Vagina (tissue), 2 donors: ENCODE measurements at regions not wholly inside any gene's neighbourhood (a gene's known extent, or its start where the extent isn't known, plus 50 kb on each side); places are given as distances from the start of the nearest gene placed in this dataset.

Experiments used
- CTCF ChIP-seq, 3 experiments: fragments of 450-650 bp in 2 of 3; fragments of 200-600 bp in 1 of 3; sonication (generic) in 1 of 3; IDR thresholded peaks; one replicate each; pipeline ENCODE4 v1.5.1; 2017 to 2019; ENCODE audit warnings: antibody characterized with exemption in 3 of 3, mild to moderate bottlenecking in 2 of 3, moderate library complexity in 2 of 3
- POLR2A ChIP-seq, 2 donors: fragments of 450-650 bp; IDR thresholded peaks; one replicate each; pipeline ENCODE4 v1.6.1; 2017; ENCODE audit warnings: antibody characterized with exemption in 2 of 2, mild to moderate bottlenecking in 2 of 2, moderate library complexity in 2 of 2
- POLR2AphosphoS5 ChIP-seq, 2 donors: sonication (generic); formaldehyde crosslinking; IDR thresholded peaks; one replicate each; pipeline ENCODE4 v1.9.0; 2017; ENCODE audit warnings: antibody characterized with exemption in 2 of 2, mild to moderate bottlenecking in 2 of 2, low read depth in 1 of 2; ENCODE audit not compliant: insufficient read depth in 1 of 2

DNA sequence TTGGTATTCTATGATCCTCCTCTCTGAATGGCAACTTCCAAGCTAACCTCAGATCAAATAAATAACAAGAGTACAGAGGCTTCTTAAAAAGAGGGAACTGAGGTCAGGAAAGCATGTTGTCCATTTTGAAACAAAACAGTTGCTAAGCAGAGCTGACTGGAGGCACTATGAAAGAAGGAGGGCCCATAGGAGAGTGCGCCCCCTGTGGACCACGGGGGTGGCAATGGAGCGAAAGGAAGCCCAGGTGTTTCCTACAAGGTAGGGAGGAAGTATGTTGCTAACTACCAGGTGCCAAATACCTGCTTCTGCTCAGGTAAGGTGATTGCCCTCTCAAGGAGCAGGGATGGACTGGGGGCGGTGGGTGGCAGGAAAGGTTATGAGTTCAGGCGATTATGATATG is 101.8 kb upstream of the MAST4 start:
- TF ChIP-seq CTCF (IDR thresholded peaks at IDR 0.05) (no peak), POLR2A (IDR thresholded peaks at IDR 0.05) (no peak), POLR2AphosphoS5 (IDR thresholded peaks at IDR 0.05; ENCODE audit: insufficient read depth in 1 of 2, low read depth in 1 of 2) (no peak)
